Osteoblast (primary cell): ENCODE measurements at regions not wholly inside any gene's neighbourhood (a gene's known extent, or its start where the extent isn't known, plus 50 kb on each side); places are given as distances from the start of the nearest gene placed in this dataset.
"Not testable (repeated sequence)": the region's sequence is repeated elsewhere in the genome, so short reads cannot be mapped to it uniquely, and the experiment has no call there.

Source experiments
- DNase-seq: peaks from one replicate; pipeline ENCODE4 v3.0.0; 2011; ENCODE audit warnings: low spot score, mixed read lengths; ENCODE audit not compliant: insufficient read length; ENCODE audit errors: missing footprints
- H2AFZ ChIP-seq: 2 replicates; pipeline ENCODE4 v1.6.0; 2011; ENCODE audit warnings: mild to moderate bottlenecking, low read length
- H3K27ac ChIP-seq: 2 replicates; pipeline ENCODE4 v1.5.1; 2011; ENCODE audit warnings: mild to moderate bottlenecking, low read depth, low read length, moderate library complexity
- H3K27me3 ChIP-seq: 2 replicates; pipeline ENCODE4 v1.6.0; 2012; ENCODE audit warnings: mild to moderate bottlenecking, control low read depth, inconsistent platforms, low read length, moderate library complexity; ENCODE audit not compliant: insufficient read depth
- H3K36me3 ChIP-seq: 2 replicates; pipeline ENCODE4 v1.5.1; 2011; ENCODE audit warnings: mild to moderate bottlenecking, low read length, control low read depth, moderate library complexity; ENCODE audit not compliant: insufficient read depth
- H3K4me1 ChIP-seq: 2 replicates; pipeline ENCODE4 v1.5.1; 2011; ENCODE audit warnings: mild to moderate bottlenecking, low read length, control low read depth, moderate library complexity; ENCODE audit not compliant: insufficient read depth
- H3K4me2 ChIP-seq: 2 replicates; pipeline ENCODE4 v1.6.0; 2011; ENCODE audit warnings: mild to moderate bottlenecking, low read length; ENCODE audit not compliant: insufficient read depth
- H3K4me3 ChIP-seq: fragments of 200-600 bp; sonication (generic); 3 replicates; pipeline ENCODE4 v1.5.1; 2012; ENCODE audit warnings: mild to moderate bottlenecking, low read length, inconsistent platforms; ENCODE audit not compliant: insufficient read depth
- H3K79me2 ChIP-seq: 2 replicates; pipeline ENCODE4 v1.6.0; 2012; ENCODE audit warnings: mild to moderate bottlenecking, low read length, control low read depth, inconsistent platforms; ENCODE audit not compliant: insufficient read depth
- H3K9me3 ChIP-seq: 2 replicates; pipeline ENCODE4 v1.5.1; 2011; ENCODE audit warnings: low read depth, low read length, control low read depth
- H4K20me1 ChIP-seq: 2 replicates; pipeline ENCODE4 v1.6.0; 2012; ENCODE audit warnings: mild to moderate bottlenecking, low read length, control low read depth; ENCODE audit not compliant: insufficient read depth
- CTCF ChIP-seq: IDR thresholded peaks from 2 replicates; pipeline ENCODE4 v1.5.1; 2011; ENCODE audit warnings: mild to moderate bottlenecking, low read depth, low read length, moderate library complexity; ENCODE audit errors: extremely low read depth

DNA sequence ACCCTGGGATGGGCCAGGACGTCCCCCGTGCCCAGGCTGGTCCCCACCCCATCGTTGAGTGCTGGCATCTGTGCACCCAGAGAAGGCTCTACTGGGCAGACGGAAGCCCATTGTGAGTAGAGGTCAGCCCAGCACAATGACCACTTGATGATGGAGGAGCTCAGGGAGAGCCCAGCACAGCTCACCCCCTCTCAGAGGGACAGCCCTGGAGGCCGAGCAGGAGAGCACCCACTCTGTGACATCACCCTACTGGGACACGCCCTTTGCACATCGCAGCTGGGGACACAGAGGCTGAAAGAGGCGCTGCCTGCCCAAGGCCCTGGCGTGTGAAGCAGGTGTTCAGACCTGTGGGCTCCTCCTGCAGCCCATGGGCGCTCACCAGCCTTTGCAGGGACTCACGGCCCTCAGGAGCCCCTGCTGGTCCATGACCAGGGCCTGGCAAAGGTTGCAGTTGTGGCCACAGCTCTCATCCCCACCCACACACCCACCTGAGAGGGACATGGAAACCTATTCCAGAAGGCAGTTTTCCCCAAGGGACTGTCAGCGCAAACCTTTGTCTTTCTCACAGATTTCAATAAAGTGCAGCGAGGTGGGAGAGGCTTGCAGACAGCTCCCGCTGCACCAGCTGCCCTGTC lies 67.2 kb upstream of the PPP2R2D start:
- no peak overlapping the region for H3K27ac ChIP-seq
- no peak for TF ChIP-seq CTCF
- H3K79me2 ChIP-seq, result no peaks in the 10 kb centered on the region
- no peak overlapping the region for H3K4me3 ChIP-seq
- H4K20me1 ChIP-seq, result no peaks in the 10 kb centered on the region
- no peaks in the 10 kb centered on the region for H3K27me3 ChIP-seq
- H3K9me3 ChIP-seq, result no peaks in the 10 kb centered on the region
- no peak overlapping the region for H2AFZ ChIP-seq
- no peaks in the 10 kb centered on the region for H3K36me3 ChIP-seq
- no peaks in the 10 kb centered on the region for H3K4me1 ChIP-seq
- DNase-seq, result peak; percentile 27
- H3K4me2 ChIP-seq, result no peak overlapping the region

DNA sequence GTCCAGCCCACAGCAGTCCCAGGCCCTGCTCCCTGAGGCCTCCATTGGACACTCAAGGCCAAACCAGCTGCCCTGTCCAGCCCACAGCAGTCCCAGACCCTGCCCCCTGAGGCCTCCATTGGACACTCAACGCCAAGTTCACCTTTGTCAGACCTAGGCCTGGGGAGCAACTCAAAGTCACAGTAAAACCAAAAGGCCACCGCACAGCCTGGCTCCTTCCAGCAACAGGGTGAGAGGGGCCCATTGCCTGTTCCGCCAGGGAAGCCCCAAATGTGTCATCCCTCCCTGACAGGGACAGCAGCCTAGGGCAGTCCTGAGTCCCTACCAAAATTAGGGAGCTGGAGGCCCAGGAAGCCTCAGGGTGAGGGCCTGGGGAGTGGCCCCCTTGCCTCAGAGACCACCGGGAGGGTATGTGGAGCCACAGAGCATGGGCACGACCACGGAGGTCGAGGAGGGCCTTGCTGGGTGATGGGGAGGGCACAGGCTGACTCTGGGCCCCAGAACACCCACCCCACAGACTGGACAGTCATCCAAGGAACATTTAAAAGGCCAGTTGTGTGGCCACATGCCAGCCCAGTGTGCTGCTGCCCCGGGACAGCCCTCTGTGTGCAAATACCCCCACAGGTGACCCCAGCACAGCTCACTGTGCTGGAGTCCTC lies 66.5 kb upstream of the PPP2R2D start:
- no peaks in the 10 kb centered on the region for H3K9me3 ChIP-seq
- TF ChIP-seq CTCF, result no peak
- H3K4me1 ChIP-seq, result no peaks in the 10 kb centered on the region
- no peaks in the 10 kb centered on the region for H3K36me3 ChIP-seq
- no peaks in the 10 kb centered on the region for H3K27me3 ChIP-seq
- no peak overlapping the region for H3K27ac ChIP-seq
- H2AFZ ChIP-seq, result no peak overlapping the region
- H4K20me1 ChIP-seq, result no peaks in the 10 kb centered on the region
- no peaks in the 10 kb centered on the region for H3K79me2 ChIP-seq
- no peak overlapping the region for H3K4me3 ChIP-seq
- DNase-seq, result peak; percentile 22
- no peak overlapping the region for H3K4me2 ChIP-seq

- peak; percentile 62 for DNase-seq
- H3K4me2 ChIP-seq, result no peak overlapping the region
- no peaks in the 10 kb centered on the region for H4K20me1 ChIP-seq
- H3K36me3 ChIP-seq, result no peaks in the 10 kb centered on the region
- no peak overlapping the region for H3K27ac ChIP-seq
- no peak for TF ChIP-seq CTCF
- no peaks in the 10 kb centered on the region for H3K79me2 ChIP-seq
- H3K27me3 ChIP-seq, result no peaks in the 10 kb centered on the region
- no peaks in the 10 kb centered on the region for H3K9me3 ChIP-seq
- no peaks in the 10 kb centered on the region for H3K4me1 ChIP-seq
- no peak overlapping the region for H3K4me3 ChIP-seq
- H2AFZ ChIP-seq, result no peak overlapping the region
Measured at GRCh38 chr10:131838966-131839742, 61.7 kb upstream of the PPP2R2D start.

DNA sequence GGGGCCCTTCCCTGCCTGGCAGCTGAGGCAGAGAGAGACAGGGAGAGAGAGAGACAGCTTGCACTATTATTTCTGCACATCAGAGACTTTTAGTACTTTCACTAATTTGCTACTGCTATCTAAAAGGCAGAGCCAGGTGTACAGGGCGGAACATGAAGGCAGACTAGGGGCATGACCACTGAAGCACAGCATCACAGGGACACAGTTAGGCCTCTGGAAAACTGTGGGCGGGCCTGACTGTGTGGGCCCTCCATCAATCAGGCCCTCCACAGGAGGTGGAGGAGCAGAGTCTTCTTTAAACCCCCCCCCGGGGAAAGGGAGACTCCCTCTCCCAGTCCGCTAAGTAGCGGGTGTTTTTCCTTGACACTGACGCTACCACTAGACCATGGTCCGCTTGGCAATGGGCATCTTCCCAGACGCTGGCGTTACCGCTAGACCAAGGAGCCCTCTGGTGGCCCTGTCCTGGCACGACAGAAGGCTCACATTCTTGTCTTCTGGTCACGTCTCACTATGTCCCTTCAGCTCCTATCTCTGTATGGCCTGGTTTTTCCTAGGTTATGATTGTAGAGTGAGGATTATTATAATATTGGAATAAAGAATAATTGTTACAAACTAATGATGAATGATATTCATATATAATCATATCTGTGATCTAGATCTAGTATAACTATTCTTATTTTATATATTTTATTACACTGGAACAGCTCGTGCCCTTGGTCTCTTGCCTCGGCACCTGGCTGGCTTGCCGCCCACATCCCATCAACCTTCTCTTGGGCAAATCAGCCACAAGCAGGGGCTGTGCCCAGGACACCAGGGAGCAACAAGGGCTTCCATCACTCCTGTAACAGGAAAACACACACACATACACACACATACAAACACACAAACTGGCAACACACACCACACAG lies 60.7 kb upstream of the PPP2R2D start:
- not testable (repeated sequence) for H3K36me3 ChIP-seq, H4K20me1 ChIP-seq, H3K79me2 ChIP-seq, H3K4me2 ChIP-seq, H3K9me3 ChIP-seq, H2AFZ ChIP-seq, H3K4me3 ChIP-seq, H3K27me3 ChIP-seq, H3K4me1 ChIP-seq, H3K27ac ChIP-seq
- DNase-seq, result peak; percentile 31
